22Rv1 (cell line): ENCODE measurements at regions not wholly inside any gene's neighbourhood (a gene's known extent, or its start where the extent isn't known, plus 50 kb on each side); places are given as distances from the start of the nearest gene placed in this dataset.

Source experiments
- CTCF ChIP-seq: fragments of 450-650 bp; IDR thresholded peaks from 2 replicates; pipeline ENCODE4 v1.5.1; 2017; ENCODE audit warnings: mild to moderate bottlenecking
- ZFX ChIP-seq: fragments of 450-650 bp; IDR thresholded peaks from 2 replicates; pipeline ENCODE4 v1.6.1; 2017; ENCODE audit warnings: antibody characterized with exemption, borderline replicate concordance

DNA sequence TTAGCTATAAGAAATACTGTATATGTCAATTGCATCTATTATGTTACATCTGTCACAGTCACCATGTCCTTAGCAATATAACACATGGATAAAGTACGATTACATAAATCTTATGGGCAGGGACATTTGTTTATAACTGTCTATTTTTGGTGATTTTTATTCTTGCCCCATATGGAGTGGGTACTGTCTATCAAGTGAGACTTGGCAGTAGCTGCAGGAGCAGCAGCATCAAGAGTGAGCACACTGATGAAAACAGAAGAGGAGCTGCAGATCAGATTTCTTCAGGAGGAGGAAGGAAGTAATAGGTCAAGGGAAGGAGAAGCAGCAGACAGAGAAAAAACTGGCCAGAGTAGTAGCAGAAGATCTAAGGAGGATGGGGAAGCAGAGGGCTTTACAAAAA, 516.7 kb downstream of the C6orf118 start:
- TF ChIP-seq CTCF (no peak), ZFX (no peak)
